ENCODE measurements at regions not wholly inside any gene's neighbourhood (a gene's known extent, or its start where the extent isn't known, plus 50 kb on each side); places are given as distances from the start of the nearest gene placed in this dataset.

DNA sequence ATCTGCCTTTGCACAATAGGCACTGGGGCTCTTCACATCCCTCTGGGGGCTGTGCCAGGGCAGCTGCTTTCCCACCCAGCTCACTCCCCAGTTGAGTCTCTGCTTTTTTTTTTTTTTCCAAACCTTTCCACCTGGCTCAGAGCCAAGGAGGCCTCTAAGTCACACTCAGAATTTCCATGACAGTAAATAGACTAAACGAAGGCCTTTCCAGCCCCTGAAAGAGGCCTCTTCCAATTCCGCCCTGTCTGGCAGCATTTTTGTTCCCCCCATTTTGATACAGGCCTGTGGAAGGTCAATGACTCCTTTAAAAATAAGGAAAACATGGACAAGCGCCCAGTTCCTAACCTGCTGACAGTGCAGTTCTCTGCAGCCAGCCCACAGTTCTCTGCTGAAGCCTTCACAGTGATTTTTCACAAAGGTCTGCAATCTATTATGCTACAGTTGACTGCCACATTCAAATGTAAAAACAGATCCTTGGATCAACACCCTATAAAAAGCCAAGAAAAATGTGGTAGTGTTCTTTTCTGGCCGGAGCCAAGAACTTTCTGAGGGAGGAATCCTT, 107.5 kb upstream of the SESN3 start:
- Histone ChIP-seq H3K56ac (ENCODE audit: low read length) (no peak overlapping the region), H3K23ac (ENCODE audit: low read length) (no peak overlapping the region), H2AK5ac (ENCODE audit: low read length) (no peak overlapping the region), H3K27me3 (ENCODE audit: insufficient read depth, low read length, poor library complexity) (no peaks in the 10 kb centered on the region), H3K4me2 (ENCODE audit: low read length) (no peak overlapping the region), H3K18ac (ENCODE audit: low read length) (no peak overlapping the region), H4K8ac (ENCODE audit: low read depth, low read length) (no peak overlapping the region), H3K27ac (ENCODE audit: low read depth, low read length) (peak overlapping the region; percentile 27), H3K4me3 (ENCODE audit: low read length) (no peak overlapping the region), H2BK120ac (ENCODE audit: low read depth, low read length) (no peak overlapping the region), H3K4me1 (ENCODE audit: control insufficient read depth, low read depth, low read length) (peaks cover 8% of the 10 kb centered on the region), H4K5ac (ENCODE audit: low read length) (no peak overlapping the region), H3K79me2 (ENCODE audit: control insufficient read depth, insufficient read depth, low read length) (no peaks in the 10 kb centered on the region), H3K79me1 (ENCODE audit: low read length) (no peaks in the 10 kb centered on the region), H2BK15ac (replicated peaks; ENCODE audit: low read depth) (no peak overlapping the region), H3K9ac (ENCODE audit: low read length) (no peak overlapping the region), H3K36me3 (ENCODE audit: control insufficient read depth, insufficient read depth, low read length) (no peaks in the 10 kb centered on the region), H3K4ac (ENCODE audit: low read depth, low read length) (no peak overlapping the region), H2BK5ac (ENCODE audit: low read length) (no peak overlapping the region)
- no peak for DNase-seq
- no CpG with 5 or more reads among the region's 4 CpGs for WGBS (ENCODE audit: extremely low coverage, insufficient coverage, low lambda C conversion rate)

DNA sequence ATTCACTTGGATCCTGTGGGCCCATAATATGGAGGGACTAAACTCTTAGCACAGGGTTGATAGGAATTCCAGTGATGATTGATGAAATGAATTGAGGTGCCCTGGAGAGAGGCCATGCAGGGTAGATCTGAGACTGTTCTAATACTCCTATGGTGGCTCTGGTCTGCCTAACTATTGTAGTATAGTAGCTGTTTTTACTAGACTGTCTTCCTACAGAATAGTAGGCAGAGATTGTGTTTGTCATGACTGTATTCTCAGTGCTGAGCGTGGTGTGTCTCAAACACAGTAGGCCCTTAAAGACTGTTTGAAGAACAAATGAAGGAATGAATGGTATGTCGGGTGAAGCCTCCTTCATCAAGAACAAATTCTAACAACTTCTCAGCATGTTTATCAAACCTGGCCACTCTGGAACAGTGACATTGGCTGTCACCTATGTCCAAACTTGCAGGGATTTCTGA, 107.0 kb upstream of the SESN3 start:
- Histone ChIP-seq H4K5ac (ENCODE audit: low read length) (no peak overlapping the region), H4K8ac (ENCODE audit: low read depth, low read length) (no peak overlapping the region), H3K4me3 (ENCODE audit: low read length) (no peak overlapping the region), H3K4ac (ENCODE audit: low read depth, low read length) (no peak overlapping the region), H3K4me2 (ENCODE audit: low read length) (no peak overlapping the region), H2BK5ac (ENCODE audit: low read length) (no peak overlapping the region), H3K9ac (ENCODE audit: low read length) (no peak overlapping the region), H3K18ac (ENCODE audit: low read length) (no peak overlapping the region), H3K56ac (ENCODE audit: low read length) (no peak overlapping the region), H3K36me3 (ENCODE audit: control insufficient read depth, insufficient read depth, low read length) (no peaks in the 10 kb centered on the region), H3K79me1 (ENCODE audit: low read length) (no peaks in the 10 kb centered on the region), H3K79me2 (ENCODE audit: control insufficient read depth, insufficient read depth, low read length) (no peaks in the 10 kb centered on the region), H2AK5ac (ENCODE audit: low read length) (no peak overlapping the region), H2BK120ac (ENCODE audit: low read depth, low read length) (no peak overlapping the region), H2BK15ac (replicated peaks; ENCODE audit: low read depth) (no peak overlapping the region), H3K23ac (ENCODE audit: low read length) (no peak overlapping the region), H3K27ac (ENCODE audit: low read depth, low read length) (peak overlapping the region; percentile 80), H3K27me3 (ENCODE audit: insufficient read depth, low read length, poor library complexity) (no peaks in the 10 kb centered on the region), H3K4me1 (ENCODE audit: control insufficient read depth, low read depth, low read length) (peaks cover 8% of the 10 kb centered on the region)
- no CpG with 5 or more reads among the region's 2 CpGs for WGBS (ENCODE audit: extremely low coverage, insufficient coverage, low lambda C conversion rate)
- peak; percentile 79 for DNase-seq

DNA sequence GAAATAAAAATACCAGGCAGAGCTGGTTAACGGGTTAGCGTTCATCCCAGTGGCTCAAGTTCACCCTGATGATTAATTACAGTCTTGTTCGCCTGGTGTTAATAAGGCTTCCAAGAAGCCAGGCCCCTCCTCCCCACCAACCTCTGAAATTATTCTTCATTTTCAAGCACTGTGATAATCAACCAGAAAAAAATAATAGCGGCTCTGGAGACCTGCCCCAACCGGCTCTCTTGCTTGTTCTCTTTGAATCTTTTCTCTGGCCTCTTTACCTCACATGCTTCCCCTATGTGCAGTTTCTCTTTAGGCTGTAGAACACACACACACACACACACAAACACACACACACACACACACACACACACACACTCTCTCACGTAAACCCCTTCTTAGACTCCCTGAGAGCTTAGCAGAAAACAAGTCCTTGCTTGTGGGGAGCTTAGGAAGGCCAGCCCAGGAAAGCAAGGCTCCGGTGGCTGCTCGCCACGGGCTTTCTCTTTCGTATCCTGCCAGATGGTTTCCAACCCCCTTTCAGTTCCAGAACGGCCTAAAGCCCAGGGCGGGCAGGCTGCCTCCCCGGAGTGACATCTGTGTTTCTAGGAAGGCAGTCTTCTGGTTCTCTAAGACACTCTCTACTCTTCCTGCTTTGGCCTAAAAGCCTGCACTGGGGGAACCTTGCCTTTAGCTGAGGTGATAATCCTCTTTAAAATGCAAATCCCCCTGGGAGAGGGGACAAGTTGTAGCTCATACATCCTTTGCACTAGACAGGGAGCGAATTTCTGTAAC, 106.4 kb upstream of the SESN3 start:
- Histone ChIP-seq H3K27me3 (ENCODE audit: insufficient read depth, low read length, poor library complexity) (no peaks in the 10 kb centered on the region), H2BK120ac (ENCODE audit: low read depth, low read length) (no peak overlapping the region), H3K23ac (ENCODE audit: low read length) (no peak overlapping the region), H4K5ac (ENCODE audit: low read length) (no peak overlapping the region), H2BK5ac (ENCODE audit: low read length) (no peak overlapping the region), H2AK5ac (ENCODE audit: low read length) (no peak overlapping the region), H4K8ac (ENCODE audit: low read depth, low read length) (no peak overlapping the region), H3K4me1 (ENCODE audit: control insufficient read depth, low read depth, low read length) (peaks cover 8% of the 10 kb centered on the region), H3K27ac (ENCODE audit: low read depth, low read length) (peak overlapping the region; percentile 80), H3K79me1 (ENCODE audit: low read length) (no peaks in the 10 kb centered on the region), H2BK15ac (replicated peaks; ENCODE audit: low read depth) (no peak overlapping the region), H3K4me2 (ENCODE audit: low read length) (no peak overlapping the region), H3K4me3 (ENCODE audit: low read length) (no peak overlapping the region), H3K79me2 (ENCODE audit: control insufficient read depth, insufficient read depth, low read length) (no peaks in the 10 kb centered on the region), H3K4ac (ENCODE audit: low read depth, low read length) (no peak overlapping the region), H3K56ac (ENCODE audit: low read length) (peak overlapping the region; percentile 71), H3K36me3 (ENCODE audit: control insufficient read depth, insufficient read depth, low read length) (no peaks in the 10 kb centered on the region), H3K9ac (ENCODE audit: low read length) (no peak overlapping the region), H3K18ac (ENCODE audit: low read length) (peak overlapping the region; percentile 5)
- DNase-seq: peak; percentile 87
- WGBS (ENCODE audit: extremely low coverage, insufficient coverage, low lambda C conversion rate): no CpG with 5 or more reads among the region's 14 CpGs

DNA sequence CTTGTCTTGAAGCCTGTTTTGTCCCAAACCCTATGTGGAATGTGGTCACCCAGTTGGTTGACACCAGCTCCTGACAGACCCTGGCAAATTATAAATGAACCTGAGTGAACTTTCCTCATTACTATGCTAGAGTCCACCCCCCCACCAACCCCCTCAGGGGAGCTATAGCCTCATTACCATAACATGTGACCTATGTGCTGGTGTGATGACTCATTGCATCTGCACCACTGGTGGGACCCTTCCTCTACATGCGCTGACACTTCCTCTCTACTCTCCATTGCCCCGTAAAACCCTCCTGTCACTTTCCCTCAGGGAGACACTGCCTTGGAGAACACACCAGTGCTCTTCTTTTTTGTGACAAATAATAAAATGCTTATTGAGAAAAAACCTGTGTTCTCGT, 105.0 kb upstream of the SESN3 start:
- Histone ChIP-seq H3K79me2 (ENCODE audit: control insufficient read depth, insufficient read depth, low read length) (no peaks in the 10 kb centered on the region), H3K4me2 (ENCODE audit: low read length) (no peak overlapping the region), H4K8ac (ENCODE audit: low read depth, low read length) (no peak overlapping the region), H3K27me3 (ENCODE audit: insufficient read depth, low read length, poor library complexity) (no peaks in the 10 kb centered on the region), H3K4me3 (ENCODE audit: low read length) (no peak overlapping the region), H3K23ac (ENCODE audit: low read length) (no peak overlapping the region), H2BK15ac (replicated peaks; ENCODE audit: low read depth) (no peak overlapping the region), H2BK120ac (ENCODE audit: low read depth, low read length) (no peak overlapping the region), H3K79me1 (ENCODE audit: low read length) (no peaks in the 10 kb centered on the region), H2BK5ac (ENCODE audit: low read length) (no peak overlapping the region), H3K4ac (ENCODE audit: low read depth, low read length) (no peak overlapping the region), H3K56ac (ENCODE audit: low read length) (no peak overlapping the region), H2AK5ac (ENCODE audit: low read length) (no peak overlapping the region), H3K36me3 (ENCODE audit: control insufficient read depth, insufficient read depth, low read length) (no peaks in the 10 kb centered on the region), H3K27ac (ENCODE audit: low read depth, low read length) (no peak overlapping the region), H4K5ac (ENCODE audit: low read length) (no peak overlapping the region), H3K18ac (ENCODE audit: low read length) (no peak overlapping the region), H3K9ac (ENCODE audit: low read length) (no peak overlapping the region), H3K4me1 (ENCODE audit: control insufficient read depth, low read depth, low read length) (peaks cover 10% of the 10 kb centered on the region)
- whole genome bisulfite sequencing (ENCODE audit: extremely low coverage, insufficient coverage, low lambda C conversion rate): no CpG with 5 or more reads among the region's 3 CpGs
- DNase-seq: peak; percentile 81

DNA sequence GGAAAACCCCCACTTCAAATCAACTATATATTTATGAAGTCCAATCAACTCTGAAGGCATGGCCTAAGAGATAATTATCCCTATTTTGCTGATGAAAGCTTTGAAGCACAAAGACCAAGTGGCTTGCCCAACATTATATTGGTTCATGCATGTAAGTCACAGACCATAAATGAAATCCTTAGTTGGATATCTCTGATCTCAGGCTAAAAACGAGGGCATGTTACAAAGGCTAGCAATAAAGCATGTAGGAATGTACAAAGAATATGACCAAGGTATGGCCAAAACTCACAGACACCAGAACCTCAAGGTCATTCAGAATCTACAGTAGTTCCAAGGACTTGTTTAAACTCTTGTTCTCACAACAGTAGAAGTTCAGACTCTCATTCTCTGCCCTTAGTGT, 100.2 kb upstream of the SESN3 start:
- no peak for DNase-seq
- no peaks in the 10 kb centered on the region for H3K79me2 ChIP-seq (ENCODE audit: control insufficient read depth, insufficient read depth, low read length)
- H3K18ac ChIP-seq (ENCODE audit: low read length): no peak overlapping the region
- no peak overlapping the region for H2BK5ac ChIP-seq (ENCODE audit: low read length)
- no peaks in the 10 kb centered on the region for H3K27me3 ChIP-seq (ENCODE audit: insufficient read depth, low read length, poor library complexity)
- H3K4me2 ChIP-seq (ENCODE audit: low read length): no peak overlapping the region
- H3K4ac ChIP-seq (ENCODE audit: low read depth, low read length): no peak overlapping the region
- no peak overlapping the region for H3K27ac ChIP-seq (ENCODE audit: low read depth, low read length)
- H3K36me3 ChIP-seq (ENCODE audit: control insufficient read depth, insufficient read depth, low read length): no peaks in the 10 kb centered on the region
- no peak overlapping the region for H4K5ac ChIP-seq (ENCODE audit: low read length)
- no peak overlapping the region for H4K8ac ChIP-seq (ENCODE audit: low read depth, low read length)
- H3K79me1 ChIP-seq (ENCODE audit: low read length): no peaks in the 10 kb centered on the region
- H3K4me1 ChIP-seq (ENCODE audit: control insufficient read depth, low read depth, low read length): peaks cover 5% of the 10 kb centered on the region
- WGBS (ENCODE audit: extremely low coverage, insufficient coverage, low lambda C conversion rate): no CpG with 5 or more reads among the region's 1 CpG
- no peak overlapping the region for H3K4me3 ChIP-seq (ENCODE audit: low read length)
- no peak overlapping the region for H2BK120ac ChIP-seq (ENCODE audit: low read depth, low read length)
- no peak overlapping the region for H3K23ac ChIP-seq (ENCODE audit: low read length)
- H2AK5ac ChIP-seq (ENCODE audit: low read length): no peak overlapping the region
- H2BK15ac ChIP-seq (replicated peaks; ENCODE audit: low read depth): no peak overlapping the region
- no peak overlapping the region for H3K9ac ChIP-seq (ENCODE audit: low read length)
- H3K56ac ChIP-seq (ENCODE audit: low read length): no peak overlapping the region

Data from mesendoderm (in vitro differentiated cells).